Loucy (cell line): ENCODE measurements at regions not wholly inside any gene's neighbourhood (a gene's known extent, or its start where the extent isn't known, plus 50 kb on each side); places are given as distances from the start of the nearest gene placed in this dataset.
"Not testable (repeated sequence)": the region's sequence is repeated elsewhere in the genome, so short reads cannot be mapped to it uniquely, and the experiment has no call there.

Experiments
- H2AFZ ChIP-seq: fragments of 200-600 bp; sonication (generic); 2 replicates; pipeline ENCODE4 v1.6.0; 2016; ENCODE audit warnings: antibody characterized with exemption, mild to moderate bottlenecking, low read length, moderate library complexity
- H3F3A ChIP-seq: fragments of 200-600 bp; 2 replicates; pipeline ENCODE4 v1.6.0; 2016; ENCODE audit warnings: antibody characterized with exemption, low read depth, mild to moderate bottlenecking
- H3K27me3 ChIP-seq: fragments of 200-600 bp; sonication (generic); 2 replicates; pipeline ENCODE4 v1.6.1; 2014; ENCODE audit warnings: low read length, mild to moderate bottlenecking; ENCODE audit not compliant: insufficient read depth, poor library complexity, severe bottlenecking
- H3K36me3 ChIP-seq: fragments of 200-600 bp; sonication (generic); 2 replicates; pipeline ENCODE4 v1.6.1; 2016; ENCODE audit warnings: low read length; ENCODE audit not compliant: insufficient read depth
- H3K4me1 ChIP-seq: fragments of 200-600 bp; sonication (generic); 2 replicates; pipeline ENCODE4 v1.5.1; 2014; ENCODE audit warnings: low read length, mild to moderate bottlenecking; ENCODE audit not compliant: insufficient read depth, poor library complexity, severe bottlenecking
- H3K4me2 ChIP-seq: fragments of 200-600 bp; sonication (generic); 2 replicates; pipeline ENCODE4 v1.6.0; 2014; ENCODE audit warnings: antibody characterized with exemption, low read length, low read depth, mild to moderate bottlenecking; ENCODE audit not compliant: poor library complexity, severe bottlenecking
- H3K4me3 ChIP-seq: fragments of 200-600 bp; sonication (generic); 2 replicates; pipeline ENCODE4 v1.5.1; 2014; ENCODE audit warnings: low read length, mild to moderate bottlenecking, mixed read lengths; ENCODE audit not compliant: poor library complexity, severe bottlenecking
- H3K79me2 ChIP-seq: fragments of 200-600 bp; sonication (generic); 2 replicates; pipeline ENCODE4 v1.6.1; 2014; ENCODE audit warnings: low read length; ENCODE audit not compliant: insufficient read depth
- H3K9ac ChIP-seq: fragments of 200-600 bp; sonication (generic); 2 replicates; pipeline ENCODE4 v1.6.0; 2014; ENCODE audit warnings: mild to moderate bottlenecking, low read depth, low read length, moderate library complexity; ENCODE audit not compliant: poor library complexity, severe bottlenecking
- H3K9me2 ChIP-seq: fragments of 200-600 bp; sonication (generic); replicated peaks from 2 replicates; pipeline ENCODE4 v1.6.1; 2016; ENCODE audit warnings: low read depth, low read length, mixed read lengths
- H3K9me3 ChIP-seq: fragments of 200-600 bp; sonication (generic); 2 replicates; pipeline ENCODE4 v1.6.1; 2014; ENCODE audit warnings: mild to moderate bottlenecking, antibody characterized with exemption, low read length, low read depth; ENCODE audit not compliant: insufficient read depth
- H4K20me1 ChIP-seq: fragments of 200-600 bp; sonication (generic); 2 replicates; pipeline ENCODE4 v1.6.0; 2014; ENCODE audit warnings: antibody characterized with exemption, low read length, mild to moderate bottlenecking; ENCODE audit not compliant: insufficient read depth, poor library complexity, severe bottlenecking

DNA sequence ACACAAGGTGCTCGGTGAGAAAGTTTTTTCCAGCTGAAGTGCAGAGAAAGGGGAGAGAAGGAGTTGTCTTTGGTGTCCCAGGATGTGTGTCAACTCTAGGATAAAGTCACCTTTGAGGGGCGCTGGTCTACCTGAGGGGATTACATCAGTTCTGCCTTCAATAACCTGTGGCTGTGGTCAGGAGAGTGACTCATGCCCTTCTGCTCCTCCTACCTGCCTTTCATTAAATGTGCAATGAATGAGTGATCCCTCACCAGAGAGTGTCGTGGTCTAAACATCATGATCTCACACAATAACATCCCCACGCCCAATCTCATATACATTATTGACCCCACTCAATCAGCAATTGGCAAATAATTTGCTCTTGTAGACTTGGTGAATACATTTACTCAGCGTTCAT, 83.4 kb downstream of the OR4M2 start:
- H3K27me3 ChIP-seq, H4K20me1 ChIP-seq, H3F3A ChIP-seq, H3K4me2 ChIP-seq, H3K4me1 ChIP-seq, H3K9me2 ChIP-seq, H3K9ac ChIP-seq, H3K9me3 ChIP-seq, H3K79me2 ChIP-seq, H2AFZ ChIP-seq, H3K36me3 ChIP-seq, H3K4me3 ChIP-seq: not testable (repeated sequence)

DNA sequence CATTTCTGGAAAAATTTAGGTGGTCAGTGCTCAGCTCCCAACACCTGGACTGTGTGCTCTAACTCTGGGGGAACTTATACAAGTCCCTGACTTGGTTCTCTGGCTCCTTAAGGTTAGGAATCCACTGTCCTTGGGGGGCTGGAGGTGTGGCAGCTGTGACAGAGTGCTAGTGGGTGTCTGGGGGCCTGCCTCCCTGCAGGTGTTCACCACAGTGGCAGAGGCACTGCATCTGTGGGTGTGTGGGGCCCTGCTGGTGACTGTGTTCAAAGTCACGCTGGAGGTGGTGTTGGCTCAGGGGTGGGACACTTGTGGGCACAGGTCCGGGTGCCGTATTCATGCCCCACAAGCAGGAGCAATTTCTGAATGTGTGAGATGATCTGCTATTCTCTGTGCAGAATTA, 87.2 kb downstream of the OR4M2 start:
- not testable (repeated sequence) for H3K79me2 ChIP-seq, H3K9me3 ChIP-seq, H4K20me1 ChIP-seq, H2AFZ ChIP-seq, H3K9me2 ChIP-seq, H3K4me3 ChIP-seq, H3K36me3 ChIP-seq, H3K27me3 ChIP-seq, H3K9ac ChIP-seq, H3F3A ChIP-seq, H3K4me1 ChIP-seq, H3K4me2 ChIP-seq

DNA sequence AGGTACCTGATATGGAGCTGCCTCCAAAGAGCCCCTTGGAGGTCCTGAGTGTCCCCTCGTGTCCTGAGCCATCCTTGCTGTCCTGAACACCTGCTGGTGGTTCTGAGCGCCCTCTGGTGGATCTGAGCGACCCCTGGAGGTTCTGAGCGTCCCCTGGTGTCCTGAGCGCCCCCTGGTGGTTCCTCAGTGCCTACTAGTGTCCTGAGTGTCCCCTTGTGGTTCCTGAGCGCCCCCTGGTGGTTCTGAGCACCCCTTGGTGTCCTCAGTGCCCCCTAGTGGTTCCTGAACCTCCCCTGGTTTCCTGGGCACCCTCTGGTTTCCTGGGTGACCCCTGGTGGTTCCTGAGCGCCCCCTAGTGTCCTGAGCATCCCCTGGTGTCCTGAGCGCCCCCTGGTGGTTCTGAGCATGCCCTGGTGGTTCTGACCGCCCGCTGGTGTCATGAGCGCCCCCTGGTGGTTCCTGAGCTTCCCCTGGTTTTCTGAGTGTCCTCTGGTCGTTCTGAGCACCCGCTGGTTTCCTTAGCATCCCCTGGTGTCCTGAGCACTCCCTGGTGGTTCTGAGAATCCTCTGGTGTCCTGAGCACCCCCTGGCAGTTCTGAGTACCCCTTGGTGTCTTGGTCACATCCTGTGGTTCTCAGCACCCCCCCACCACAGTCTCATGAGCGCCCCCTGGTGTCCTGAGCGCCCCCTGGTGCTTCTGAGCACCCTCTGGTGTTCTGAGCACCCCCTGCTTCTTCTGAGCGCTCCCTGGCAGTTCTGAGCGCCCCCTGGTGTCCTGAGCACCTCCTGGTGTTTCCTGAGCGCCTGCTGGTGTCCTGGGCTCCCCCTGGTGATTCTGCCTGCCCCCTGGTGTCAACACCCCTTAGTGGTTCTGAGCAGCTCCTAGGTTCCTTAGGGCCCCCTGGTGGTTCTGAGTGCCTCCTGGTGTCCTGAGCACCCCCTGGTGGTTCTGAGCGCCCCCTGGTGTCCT, 93.0 kb downstream of the OR4M2 start:
- H2AFZ ChIP-seq, H3K4me2 ChIP-seq, H3K36me3 ChIP-seq, H3K9me3 ChIP-seq, H3K79me2 ChIP-seq, H3K27me3 ChIP-seq, H3K4me3 ChIP-seq, H3K4me1 ChIP-seq, H3K9me2 ChIP-seq, H4K20me1 ChIP-seq, H3F3A ChIP-seq, H3K9ac ChIP-seq: not testable (repeated sequence)

DNA sequence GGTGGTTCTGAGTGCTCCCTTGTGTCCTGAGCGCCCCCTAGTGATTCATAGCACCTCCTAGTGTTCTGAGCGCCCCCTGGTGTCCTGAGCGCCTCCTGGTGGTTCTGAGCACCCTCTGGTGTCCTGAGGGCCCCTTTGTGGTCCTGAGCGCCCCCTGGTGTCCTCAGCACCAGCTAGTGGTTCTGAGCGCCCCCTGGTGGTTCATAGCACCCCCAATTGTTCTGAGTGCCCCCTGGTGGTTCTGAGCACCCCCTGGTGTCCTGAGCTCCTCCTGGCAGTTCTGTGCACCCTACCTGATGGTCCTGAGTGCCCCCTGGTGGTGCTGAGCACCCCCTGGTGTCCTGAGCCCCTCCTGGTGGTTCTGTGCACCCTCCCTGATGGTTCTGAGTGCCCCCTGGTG, 93.8 kb downstream of the OR4M2 start:
- H3K27me3 ChIP-seq, H3K4me3 ChIP-seq, H3K79me2 ChIP-seq, H3F3A ChIP-seq, H3K4me2 ChIP-seq, H3K36me3 ChIP-seq, H3K4me1 ChIP-seq, H3K9ac ChIP-seq, H2AFZ ChIP-seq, H3K9me2 ChIP-seq, H3K9me3 ChIP-seq, H4K20me1 ChIP-seq: not testable (repeated sequence)

DNA sequence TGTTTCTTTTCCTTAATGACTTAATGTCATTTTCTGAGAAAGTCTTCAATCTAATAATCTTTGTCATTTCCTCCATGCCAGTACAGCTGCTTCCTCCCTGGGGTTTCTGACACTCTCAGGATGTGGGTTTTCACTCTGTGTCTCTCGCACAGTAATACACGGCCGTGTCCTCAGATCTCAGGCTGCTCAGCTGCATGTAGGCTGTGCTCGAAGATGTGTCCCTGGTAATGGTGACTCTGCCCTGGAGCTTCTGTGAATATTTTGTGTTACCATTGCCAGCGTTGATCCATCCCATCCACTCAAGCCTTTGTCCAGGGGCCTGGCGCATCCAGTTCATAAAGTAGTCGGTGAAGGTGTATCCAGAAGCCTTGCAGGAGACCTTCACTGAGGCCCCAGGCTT, 97.6 kb downstream of the OR4M2 start:
- H3K36me3 ChIP-seq, H3K9ac ChIP-seq, H3K9me3 ChIP-seq, H3K4me3 ChIP-seq, H4K20me1 ChIP-seq, H3F3A ChIP-seq, H3K27me3 ChIP-seq, H3K9me2 ChIP-seq, H2AFZ ChIP-seq, H3K4me1 ChIP-seq, H3K4me2 ChIP-seq, H3K79me2 ChIP-seq: not testable (repeated sequence)

DNA sequence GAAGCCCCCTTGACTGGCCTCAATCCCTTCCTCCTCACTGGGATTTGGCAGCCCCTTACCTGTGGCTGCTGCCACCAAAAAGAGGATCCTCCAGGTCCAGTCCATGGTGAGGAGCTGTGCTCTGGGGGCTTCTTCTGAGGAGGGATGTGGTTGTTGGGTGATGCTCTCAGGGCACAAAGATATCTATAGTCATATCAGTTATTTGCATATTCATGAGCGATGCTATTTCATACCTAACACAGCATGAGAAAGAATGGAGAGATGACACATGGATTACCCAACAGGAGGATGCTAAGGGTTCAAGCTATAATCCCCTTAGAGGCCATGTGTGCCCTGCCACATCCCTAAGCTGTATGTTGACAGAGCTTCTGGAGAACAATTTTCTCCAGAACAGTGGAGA, 98.1 kb downstream of the OR4M2 start:
- H3K9me2 ChIP-seq, H3K9me3 ChIP-seq, H3K4me3 ChIP-seq, H3K4me2 ChIP-seq, H3K9ac ChIP-seq, H4K20me1 ChIP-seq, H3F3A ChIP-seq, H3K36me3 ChIP-seq, H3K79me2 ChIP-seq, H3K4me1 ChIP-seq, H3K27me3 ChIP-seq, H2AFZ ChIP-seq: not testable (repeated sequence)

DNA sequence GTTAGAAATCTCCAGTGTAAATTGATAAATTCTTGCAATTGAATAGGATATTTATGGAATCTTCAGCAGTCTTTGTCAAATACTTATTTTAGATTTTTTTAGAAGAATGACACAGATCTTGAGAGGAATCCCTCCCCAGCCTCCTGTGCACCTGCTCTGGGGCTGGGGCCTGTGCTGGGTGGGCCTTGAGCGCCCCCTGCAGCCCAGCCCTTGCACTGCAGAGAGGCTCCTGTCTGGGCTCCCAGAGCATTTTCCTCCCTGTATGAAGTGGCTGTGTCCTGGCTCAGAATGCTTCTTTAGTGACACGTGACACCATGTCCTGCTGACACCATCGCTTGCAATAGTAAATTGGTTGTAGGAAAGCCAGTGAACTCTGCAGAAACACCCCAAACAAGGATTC, 98.7 kb downstream of the OR4M2 start:
- not testable (repeated sequence) for H3F3A ChIP-seq, H3K9ac ChIP-seq, H3K36me3 ChIP-seq, H3K4me1 ChIP-seq, H3K79me2 ChIP-seq, H4K20me1 ChIP-seq, H3K27me3 ChIP-seq, H3K4me3 ChIP-seq, H2AFZ ChIP-seq, H3K4me2 ChIP-seq, H3K9me2 ChIP-seq, H3K9me3 ChIP-seq
